ENCODE measurements at regions not wholly inside any gene's neighbourhood (a gene's known extent, or its start where the extent isn't known, plus 50 kb on each side); places are given as distances from the start of the nearest gene placed in this dataset.

DNA sequence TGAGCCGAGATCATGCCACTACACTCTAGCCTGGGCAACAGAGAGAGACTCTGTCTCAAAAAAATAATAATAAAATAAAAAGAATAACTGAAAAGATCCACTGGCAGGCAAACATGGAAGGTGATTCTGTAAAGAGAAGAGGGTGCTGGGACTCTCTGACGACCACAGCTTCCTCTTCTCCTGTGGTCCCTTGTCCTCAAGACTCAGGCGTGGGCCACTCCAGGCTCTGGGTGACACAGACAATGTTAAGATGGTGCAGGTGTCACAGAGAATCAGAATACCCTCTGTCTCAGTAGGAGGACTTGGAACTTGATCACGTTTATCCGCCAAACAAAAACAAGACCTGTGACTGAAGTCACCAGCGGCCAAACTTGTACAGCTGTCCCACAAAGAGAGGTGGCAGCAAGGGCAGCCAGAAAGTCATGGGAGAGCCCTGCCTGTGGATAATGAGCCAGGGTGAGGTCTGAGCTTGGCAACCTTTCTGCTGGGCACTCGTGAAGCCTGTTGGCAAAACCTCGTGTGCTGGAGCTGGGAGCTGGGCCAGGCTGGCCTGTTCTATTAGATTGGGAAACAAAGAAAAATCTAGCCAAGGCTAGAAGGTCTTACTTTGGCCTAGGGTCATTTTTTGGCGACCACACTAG lies 76.4 kb upstream of the ITGA6 start:
- DNase-seq: no peak
- no peak overlapping the region for H3K27ac ChIP-seq
- H3K4me3 ChIP-seq: no peak overlapping the region
- intact Hi-C loops (cut with DNase I; ENCODE audit: low total_unique reads): no loop called here
- H3K36me3 ChIP-seq: no peaks in the 10 kb centered on the region
- no peaks in the 10 kb centered on the region for H3K4me1 ChIP-seq
- no peak for TF ChIP-seq POLR2A (IDR thresholded peaks at IDR 0.05)
- no peak for TF ChIP-seq POLR2AphosphoS5 (IDR thresholded peaks at IDR 0.05)
- TF ChIP-seq CTCF (IDR thresholded peaks at IDR 0.05 in 8 of 11, conservative IDR thresholded peaks at IDR 0.05 in 3 of 11): no peak
- no peaks in the 10 kb centered on the region for H3K27me3 ChIP-seq (replicated peaks in 1 of 7)
- WGBS, 5 donors: 66 to 79% (median 74%) methylated on average over 9 of the region's 9 CpGs
- peaks cover 0 to 12% (median 0%) of the 10 kb centered on the region in 8 donors for H3K9me3 ChIP-seq

DNA sequence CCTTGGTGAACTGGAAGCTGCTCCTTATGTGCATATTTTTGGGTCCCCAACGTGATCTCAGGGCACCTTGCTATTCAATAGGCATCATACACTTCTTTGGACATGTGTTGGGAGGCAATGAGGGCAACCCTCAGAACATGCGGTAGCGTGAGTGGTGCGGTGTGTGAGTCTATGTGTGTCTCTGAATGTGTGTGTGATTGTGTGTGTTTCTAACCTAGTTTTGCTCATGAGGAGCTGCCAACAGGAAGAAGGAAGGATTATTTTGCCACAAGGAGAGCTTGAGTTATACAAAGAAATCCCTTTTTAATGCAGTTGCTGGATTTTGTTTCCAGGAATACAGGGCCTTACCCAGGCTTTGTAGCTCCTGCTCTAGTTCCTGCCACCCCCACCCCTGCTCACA lies 75.8 kb upstream of the ITGA6 start:
- Histone ChIP-seq H3K4me1 (peaks cover 0 to under 1% (median 0%) of the 10 kb centered on the region in 6 donors), H3K27ac (no peak overlapping the region), H3K9me3 (peaks cover 0 to 10% (median 0%) of the 10 kb centered on the region in 8 donors), H3K27me3 (replicated peaks in 1 of 7) (no peaks in the 10 kb centered on the region), H3K4me3 (no peak overlapping the region), H3K36me3 (no peaks in the 10 kb centered on the region)
- intact Hi-C loops (cut with DNase I; ENCODE audit: low total_unique reads): no loop called here
- DNase-seq: no peak
- WGBS, 5 donors: 85 to 95% (median 91%) methylated on average over 4 of the region's 4 CpGs
- TF ChIP-seq CTCF (IDR thresholded peaks at IDR 0.05 in 8 of 11, conservative IDR thresholded peaks at IDR 0.05 in 3 of 11): no peak
- TF ChIP-seq POLR2A (IDR thresholded peaks at IDR 0.05): no peak
- no peak for TF ChIP-seq POLR2AphosphoS5 (IDR thresholded peaks at IDR 0.05)

- 86 to 96% (median 91%) methylated on average over 5 of the region's 5 CpGs for WGBS, 5 donors
- peaks cover 0 to 11% (median 0%) of the 10 kb centered on the region in 6 donors for H3K4me1 ChIP-seq
- no peak for DNase-seq
- no peaks in the 10 kb centered on the region for H3K36me3 ChIP-seq
- H3K27ac ChIP-seq: no peak overlapping the region
- H3K27me3 ChIP-seq (replicated peaks in 1 of 7): no peaks in the 10 kb centered on the region
- TF ChIP-seq POLR2AphosphoS5 (IDR thresholded peaks at IDR 0.05) (no peak), CTCF (IDR thresholded peaks at IDR 0.05 in 8 of 11, conservative IDR thresholded peaks at IDR 0.05 in 3 of 11) (no peak), POLR2A (IDR thresholded peaks at IDR 0.05) (no peak)
- intact Hi-C loops (cut with DNase I; ENCODE audit: low total_unique reads): no loop called here
- no peak overlapping the region for H3K4me3 ChIP-seq
- H3K9me3 ChIP-seq: no peaks in the 10 kb centered on the region
These were observed 73.0 kb upstream of the ITGA6 start for GRCh38 chr2:172354347-172354746.

GRCh38 chr2:172357442-172357841 lies 69.9 kb upstream of the ITGA6 start:
- H3K4me3 ChIP-seq: no peak overlapping the region
- 10 to 32% (median 23%) methylated on average over 3 of the region's 3 CpGs for WGBS, 5 donors
- intact Hi-C loops (cut with DNase I; ENCODE audit: low total_unique reads): no loop called here
- no peak for DNase-seq
- no peaks in the 10 kb centered on the region for H3K36me3 ChIP-seq
- H3K4me1 ChIP-seq: peaks cover 0 to 11% (median 0%) of the 10 kb centered on the region in 6 donors
- H3K9me3 ChIP-seq: no peaks in the 10 kb centered on the region
- H3K27me3 ChIP-seq (replicated peaks in 1 of 7): no peaks in the 10 kb centered on the region
- peak overlapping the region in 3 of 8 donors; percentile 4 to 31 (median 11) for H3K27ac ChIP-seq
- TF ChIP-seq POLR2AphosphoS5 (IDR thresholded peaks at IDR 0.05): peak in 1 of 3 donors; percentile 13
- TF ChIP-seq POLR2A (IDR thresholded peaks at IDR 0.05): no peak

All from spleen (tissue), 11 donors.